ENCODE measurements at regions not wholly inside any gene's neighbourhood (a gene's known extent, or its start where the extent isn't known, plus 50 kb on each side); places are given as distances from the start of the nearest gene placed in this dataset.
"Not testable (repeated sequence)": the region's sequence is repeated elsewhere in the genome, so short reads cannot be mapped to it uniquely, and the experiment has no call there.

- ChIA-PET POLR2A (no interaction called here), CTCF (no interaction called here)
- no peak for DNase-seq
- Mint-ChIP-seq H3K4me1 (no peaks in the 10 kb centered on the region), H3K4me3 (no peak overlapping the region), H3K9me3 (no peaks in the 10 kb centered on the region), H3K36me3 (ENCODE audit: low read depth) (no peaks in the 10 kb centered on the region), H3K27ac (no peak overlapping the region), H3K27me3 (no peaks in the 10 kb centered on the region)
These were observed 327.2 kb downstream of the CENPW start for GRCh38 chr6:126667071-126667470.

GRCh38 chr6:126667728-126668127 lies 327.8 kb downstream of the CENPW start:
- H3K27me3 Mint-ChIP-seq, result no peaks in the 10 kb centered on the region
- CTCF ChIA-PET, result no interaction called here
- H3K4me1 Mint-ChIP-seq, result peaks cover 2% of the 10 kb centered on the region
- POLR2A ChIA-PET, result no interaction called here
- H3K27ac Mint-ChIP-seq, result no peak overlapping the region
- H3K4me3 Mint-ChIP-seq, result no peak overlapping the region
- H3K36me3 Mint-ChIP-seq (ENCODE audit: low read depth), result no peaks in the 10 kb centered on the region
- DNase-seq, result no peak
- H3K9me3 Mint-ChIP-seq, result no peaks in the 10 kb centered on the region

- H3K4me1 Mint-ChIP-seq, result peaks cover 4% of the 10 kb centered on the region
- ChIA-PET CTCF (no interaction called here), POLR2A (no interaction called here)
- H3K36me3 Mint-ChIP-seq (ENCODE audit: low read depth), result no peaks in the 10 kb centered on the region
- no peak overlapping the region for H3K27ac Mint-ChIP-seq
- DNase-seq, result no peak
- no peaks in the 10 kb centered on the region for H3K27me3 Mint-ChIP-seq
- peaks cover 2% of the 10 kb centered on the region for H3K9me3 Mint-ChIP-seq
- no peak overlapping the region for H3K4me3 Mint-ChIP-seq
These were observed 332.7 kb downstream of the CENPW start for GRCh38 chr6:126672649-126673048.

GRCh38 chr6:126673749-126674148 lies 333.8 kb downstream of the CENPW start:
- not testable (repeated sequence) for H3K27me3 Mint-ChIP-seq

GRCh38 chr6:126682440-126682839 lies 342.5 kb downstream of the CENPW start:
- H3K27ac Mint-ChIP-seq, result no peak overlapping the region
- no peak overlapping the region for H3K4me3 Mint-ChIP-seq
- no peaks in the 10 kb centered on the region for H3K4me1 Mint-ChIP-seq
- DNase-seq, result no peak
- CTCF ChIA-PET, result no interaction called here
- H3K36me3 Mint-ChIP-seq (ENCODE audit: low read depth), result no peaks in the 10 kb centered on the region
- peaks cover 2% of the 10 kb centered on the region for H3K9me3 Mint-ChIP-seq
- POLR2A ChIA-PET, result no interaction called here
- H3K27me3 Mint-ChIP-seq, result no peaks in the 10 kb centered on the region

More at GRCh38 chr6:126673749-126674148, 333.8 kb downstream of the CENPW start:
- CTCF ChIA-PET; H3K36me3 Mint-ChIP-seq (ENCODE audit: low read depth); DNase-seq; H3K4me1 Mint-ChIP-seq; H3K27ac Mint-ChIP-seq; POLR2A ChIA-PET; H3K4me3 Mint-ChIP-seq; H3K9me3 Mint-ChIP-seq: not testable (repeated sequence)

- Mint-ChIP-seq H3K27ac (no peak overlapping the region), H3K4me1 (no peaks in the 10 kb centered on the region), H3K36me3 (ENCODE audit: low read depth) (no peaks in the 10 kb centered on the region), H3K27me3 (no peaks in the 10 kb centered on the region), H3K9me3 (peaks cover 2% of the 10 kb centered on the region), H3K4me3 (no peak overlapping the region)
- CTCF ChIA-PET, result no interaction called here
- POLR2A ChIA-PET, result no interaction called here
- no peak for DNase-seq
These were observed 345.3 kb downstream of the CENPW start for GRCh38 chr6:126685182-126685581.

GRCh38 chr6:126696921-126697693 lies 357.2 kb downstream of the CENPW start:
- no peak overlapping the region for H3K27ac Mint-ChIP-seq
- CTCF ChIA-PET, result no interaction called here
- POLR2A ChIA-PET, result no interaction called here

GRCh38 chr6:126698732-126699240 lies 358.9 kb downstream of the CENPW start:
- POLR2A ChIA-PET, result no interaction called here
- no peak for DNase-seq
- Mint-ChIP-seq H3K36me3 (ENCODE audit: low read depth) (no peaks in the 10 kb centered on the region), H3K4me3 (no peak overlapping the region), H3K27me3 (no peaks in the 10 kb centered on the region), H3K9me3 (peaks cover 3% of the 10 kb centered on the region), H3K4me1 (peaks cover 3% of the 10 kb centered on the region), H3K27ac (no peak overlapping the region)
- CTCF ChIA-PET, result no interaction called here

More at GRCh38 chr6:126696921-126697693, 357.2 kb downstream of the CENPW start:
- no peak for DNase-seq
- H3K4me3 Mint-ChIP-seq, result no peak overlapping the region
- no peaks in the 10 kb centered on the region for H3K27me3 Mint-ChIP-seq
- peaks cover 3% of the 10 kb centered on the region for H3K4me1 Mint-ChIP-seq
- H3K9me3 Mint-ChIP-seq, result peaks cover 3% of the 10 kb centered on the region
- H3K36me3 Mint-ChIP-seq (ENCODE audit: low read depth), result no peaks in the 10 kb centered on the region

- DNase-seq, result no peak
- H3K27ac Mint-ChIP-seq, result no peak overlapping the region
- H3K36me3 Mint-ChIP-seq (ENCODE audit: low read depth), result no peaks in the 10 kb centered on the region
- H3K4me3 Mint-ChIP-seq, result no peak overlapping the region
- H3K9me3 Mint-ChIP-seq, result peaks cover 3% of the 10 kb centered on the region
- POLR2A ChIA-PET, result no interaction called here
- peaks cover 3% of the 10 kb centered on the region for H3K4me1 Mint-ChIP-seq
- CTCF ChIA-PET, result no interaction called here
- no peaks in the 10 kb centered on the region for H3K27me3 Mint-ChIP-seq
These were observed 362.0 kb downstream of the CENPW start for GRCh38 chr6:126701676-126702560.

- H3K27me3 Mint-ChIP-seq, result no peaks in the 10 kb centered on the region
- ChIA-PET CTCF (no interaction called here), POLR2A (no interaction called here)
- H3K4me3 Mint-ChIP-seq, result no peak overlapping the region
- H3K27ac Mint-ChIP-seq, result no peak overlapping the region
- no peaks in the 10 kb centered on the region for H3K4me1 Mint-ChIP-seq
- no peaks in the 10 kb centered on the region for H3K9me3 Mint-ChIP-seq
- no peaks in the 10 kb centered on the region for H3K36me3 Mint-ChIP-seq (ENCODE audit: low read depth)
- no peak for DNase-seq
These were observed 376.1 kb downstream of the CENPW start for GRCh38 chr6:126716032-126716431.

- ChIA-PET POLR2A (no interaction called here), CTCF (no interaction called here)
- Mint-ChIP-seq H3K4me3 (no peak overlapping the region), H3K9me3 (no peaks in the 10 kb centered on the region), H3K27me3 (no peaks in the 10 kb centered on the region), H3K4me1 (no peaks in the 10 kb centered on the region), H3K27ac (no peak overlapping the region), H3K36me3 (ENCODE audit: low read depth) (no peaks in the 10 kb centered on the region)
- no peak for DNase-seq
These were observed 377.1 kb downstream of the CENPW start for GRCh38 chr6:126716826-126717509.

- ChIA-PET POLR2A (no interaction called here), CTCF (no interaction called here)
- no peaks in the 10 kb centered on the region for H3K9me3 Mint-ChIP-seq
- no peak overlapping the region for H3K27ac Mint-ChIP-seq
- H3K4me1 Mint-ChIP-seq, result no peaks in the 10 kb centered on the region
- H3K4me3 Mint-ChIP-seq, result no peak overlapping the region
- H3K27me3 Mint-ChIP-seq, result no peaks in the 10 kb centered on the region
- DNase-seq, result no peak
- no peaks in the 10 kb centered on the region for H3K36me3 Mint-ChIP-seq (ENCODE audit: low read depth)
These were observed 378.8 kb downstream of the CENPW start for GRCh38 chr6:126718600-126719327.

- Mint-ChIP-seq H3K27me3 (no peaks in the 10 kb centered on the region), H3K4me1 (no peaks in the 10 kb centered on the region), H3K4me3 (no peak overlapping the region), H3K27ac (no peak overlapping the region), H3K36me3 (ENCODE audit: low read depth) (no peaks in the 10 kb centered on the region), H3K9me3 (peaks cover 2% of the 10 kb centered on the region)
- DNase-seq, result no peak
- CTCF ChIA-PET, result no interaction called here
- POLR2A ChIA-PET, result no interaction called here
These were observed 380.4 kb downstream of the CENPW start for GRCh38 chr6:126720304-126720703.
